ENCODE measurements at regions not wholly inside any gene's neighbourhood (a gene's known extent, or its start where the extent isn't known, plus 50 kb on each side); places are given as distances from the start of the nearest gene placed in this dataset.

DNA sequence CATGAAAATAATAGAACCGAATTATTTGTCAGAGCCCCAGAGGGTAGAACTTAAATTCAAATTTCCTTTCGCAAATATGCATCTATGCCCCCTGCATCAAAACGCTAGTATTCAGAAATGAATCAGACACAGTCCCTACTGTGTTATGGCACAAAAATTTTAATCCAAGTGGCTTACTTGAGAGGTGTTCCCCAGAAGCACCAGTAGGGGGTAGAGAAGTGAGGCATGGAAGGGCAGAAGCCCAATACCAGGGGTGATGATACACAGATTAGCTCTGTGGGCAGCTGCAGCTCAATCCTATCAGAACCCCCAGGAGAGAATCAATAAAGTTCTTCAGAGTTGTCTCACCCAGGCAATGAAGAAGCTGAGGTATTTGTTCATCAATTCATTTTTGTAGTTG, 342.2 kb downstream of the OMA1 start:
- no peak for ATAC-seq (ENCODE audit: insufficient read depth, low read depth)
- Histone ChIP-seq H3K79me2 (ENCODE audit: insufficient read depth, low read length) (no peaks in the 10 kb centered on the region), H3K9ac (ENCODE audit: low read depth, low read length) (no peak overlapping the region), H3K9me3 (ENCODE audit: insufficient read depth, low read length, severe bottlenecking) (no peaks in the 10 kb centered on the region), H3K4me2 (ENCODE audit: insufficient read depth, low read length) (no peak overlapping the region), H4K20me1 (ENCODE audit: insufficient read depth, low read length) (no peaks in the 10 kb centered on the region), H2AFZ (ENCODE audit: low read depth, low read length) (no peak overlapping the region), H3K4me3 (ENCODE audit: low read depth in 1 of 2, low read length in 2 of 2) (no peak overlapping the region), H3K27me3 (ENCODE audit: insufficient read depth, low read length, poor library complexity) (peaks cover 3% of the 10 kb centered on the region), H3K4me1 (ENCODE audit: insufficient read depth, low read length) (no peaks in the 10 kb centered on the region), H3K27ac (ENCODE audit: low read length) (no peak overlapping the region), H3K36me3 (ENCODE audit: insufficient read depth, low read length) (no peaks in the 10 kb centered on the region)
- no peak for TF ChIP-seq EZH2 (IDR thresholded peaks at IDR 0.05; ENCODE audit: borderline replicate concordance, low read depth, low read length, severe bottlenecking)
- TF ChIP-seq, protein P1, sequence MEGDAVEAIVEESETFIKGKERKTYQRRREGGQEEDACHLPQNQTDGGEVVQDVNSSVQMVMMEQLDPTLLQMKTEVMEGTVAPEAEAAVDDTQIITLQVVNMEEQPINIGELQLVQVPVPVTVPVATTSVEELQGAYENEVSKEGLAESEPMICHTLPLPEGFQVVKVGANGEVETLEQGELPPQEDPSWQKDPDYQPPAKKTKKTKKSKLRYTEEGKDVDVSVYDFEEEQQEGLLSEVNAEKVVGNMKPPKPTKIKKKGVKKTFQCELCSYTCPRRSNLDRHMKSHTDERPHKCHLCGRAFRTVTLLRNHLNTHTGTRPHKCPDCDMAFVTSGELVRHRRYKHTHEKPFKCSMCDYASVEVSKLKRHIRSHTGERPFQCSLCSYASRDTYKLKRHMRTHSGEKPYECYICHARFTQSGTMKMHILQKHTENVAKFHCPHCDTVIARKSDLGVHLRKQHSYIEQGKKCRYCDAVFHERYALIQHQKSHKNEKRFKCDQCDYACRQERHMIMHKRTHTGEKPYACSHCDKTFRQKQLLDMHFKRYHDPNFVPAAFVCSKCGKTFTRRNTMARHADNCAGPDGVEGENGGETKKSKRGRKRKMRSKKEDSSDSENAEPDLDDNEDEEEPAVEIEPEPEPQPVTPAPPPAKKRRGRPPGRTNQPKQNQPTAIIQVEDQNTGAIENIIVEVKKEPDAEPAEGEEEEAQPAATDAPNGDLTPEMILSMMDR (IDR thresholded peaks at IDR 0.05; ENCODE audit: borderline replicate concordance, extremely low read depth, low read length, poor library complexity, severe bottlenecking): peak; percentile 25
- no peak for DNase-seq

DNA sequence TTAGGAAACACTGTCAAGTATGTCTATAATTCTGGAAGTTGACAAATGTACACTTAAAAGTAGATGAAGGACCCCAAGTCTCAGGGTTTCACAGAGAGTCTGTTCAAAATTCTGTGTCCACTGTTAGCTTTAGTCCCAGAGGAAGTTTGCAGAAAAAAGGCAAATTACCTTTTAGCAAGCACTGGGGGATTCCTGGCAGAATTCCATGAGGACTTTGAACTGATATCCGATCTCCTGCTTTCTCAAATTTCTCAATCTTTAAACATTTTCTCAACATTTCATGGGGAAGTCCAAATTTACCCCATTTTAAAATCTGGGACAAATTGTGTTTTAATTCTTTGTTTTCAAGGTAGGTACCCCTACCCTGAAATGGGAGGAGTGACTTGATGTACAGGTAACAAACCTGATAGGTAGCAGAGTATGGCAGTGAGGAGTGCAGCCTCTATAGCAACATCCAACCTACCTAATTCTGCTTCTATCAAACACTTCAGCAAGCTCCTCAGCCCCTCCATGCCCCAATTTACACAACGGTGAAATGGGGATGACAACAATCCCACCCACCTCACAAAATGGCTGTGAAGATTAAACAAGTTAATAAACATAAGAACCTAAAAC, 344.9 kb downstream of the OMA1 start:
- Histone ChIP-seq H3K9me3 (ENCODE audit: insufficient read depth, low read length, severe bottlenecking) (no peaks in the 10 kb centered on the region), H4K20me1 (ENCODE audit: insufficient read depth, low read length) (no peaks in the 10 kb centered on the region), H3K9ac (ENCODE audit: low read depth, low read length) (no peak overlapping the region), H3K27me3 (ENCODE audit: insufficient read depth, low read length, poor library complexity) (peaks cover 3% of the 10 kb centered on the region), H2AFZ (ENCODE audit: low read depth, low read length) (no peak overlapping the region), H3K4me1 (ENCODE audit: insufficient read depth, low read length) (no peaks in the 10 kb centered on the region), H3K27ac (ENCODE audit: low read length) (no peak overlapping the region), H3K4me2 (ENCODE audit: insufficient read depth, low read length) (no peak overlapping the region), H3K4me3 (ENCODE audit: low read depth in 1 of 2, low read length in 2 of 2) (no peak overlapping the region), H3K79me2 (ENCODE audit: insufficient read depth, low read length) (no peaks in the 10 kb centered on the region), H3K36me3 (ENCODE audit: insufficient read depth, low read length) (no peaks in the 10 kb centered on the region)
- no peak for ATAC-seq (ENCODE audit: insufficient read depth, low read depth)
- TF ChIP-seq, protein P1 (IDR thresholded peaks at IDR 0.05; ENCODE audit: borderline replicate concordance, extremely low read depth, low read length, poor library complexity, severe bottlenecking): no peak
- TF ChIP-seq EZH2 (IDR thresholded peaks at IDR 0.05; ENCODE audit: borderline replicate concordance, low read depth, low read length, severe bottlenecking): no peak
- no peak for DNase-seq

DNA sequence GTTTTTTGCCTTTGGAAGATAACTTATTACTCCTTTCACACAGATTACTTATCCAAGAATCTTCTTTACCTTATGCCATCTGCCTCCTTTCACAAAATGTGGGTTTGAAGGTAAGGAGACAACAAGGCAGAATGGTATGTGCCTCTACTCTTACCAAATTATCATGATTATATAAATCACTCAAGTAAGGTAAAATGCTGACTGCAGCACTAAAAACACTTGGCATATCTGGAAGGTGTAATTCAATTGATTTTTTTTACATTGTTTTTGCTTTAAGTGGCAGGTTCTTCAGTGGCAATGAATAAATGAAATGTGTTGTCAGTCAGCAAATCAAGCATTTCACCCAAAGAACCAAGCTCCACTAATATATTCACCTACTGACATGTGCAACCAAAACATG, 346.1 kb downstream of the OMA1 start:
- Histone ChIP-seq H3K27me3 (ENCODE audit: insufficient read depth, low read length, poor library complexity) (peaks cover 3% of the 10 kb centered on the region), H3K36me3 (ENCODE audit: insufficient read depth, low read length) (no peaks in the 10 kb centered on the region), H3K4me1 (ENCODE audit: insufficient read depth, low read length) (no peaks in the 10 kb centered on the region), H4K20me1 (ENCODE audit: insufficient read depth, low read length) (no peaks in the 10 kb centered on the region), H3K79me2 (ENCODE audit: insufficient read depth, low read length) (no peaks in the 10 kb centered on the region), H3K9ac (ENCODE audit: low read depth, low read length) (no peak overlapping the region), H3K4me3 (ENCODE audit: low read depth in 1 of 2, low read length in 2 of 2) (no peak overlapping the region), H2AFZ (ENCODE audit: low read depth, low read length) (no peak overlapping the region), H3K9me3 (ENCODE audit: insufficient read depth, low read length, severe bottlenecking) (no peaks in the 10 kb centered on the region), H3K4me2 (ENCODE audit: insufficient read depth, low read length) (no peak overlapping the region), H3K27ac (ENCODE audit: low read length) (no peak overlapping the region)
- TF ChIP-seq, protein P1 (IDR thresholded peaks at IDR 0.05; ENCODE audit: borderline replicate concordance, extremely low read depth, low read length, poor library complexity, severe bottlenecking): no peak
- TF ChIP-seq EZH2 (IDR thresholded peaks at IDR 0.05; ENCODE audit: borderline replicate concordance, low read depth, low read length, severe bottlenecking): no peak
- no peak for ATAC-seq (ENCODE audit: insufficient read depth, low read depth)
- no peak for DNase-seq

Measured in DND-41 (cell line).